ENCODE measurements at regions not wholly inside any gene's neighbourhood (a gene's known extent, or its start where the extent isn't known, plus 50 kb on each side); places are given as distances from the start of the nearest gene placed in this dataset.

DNA sequence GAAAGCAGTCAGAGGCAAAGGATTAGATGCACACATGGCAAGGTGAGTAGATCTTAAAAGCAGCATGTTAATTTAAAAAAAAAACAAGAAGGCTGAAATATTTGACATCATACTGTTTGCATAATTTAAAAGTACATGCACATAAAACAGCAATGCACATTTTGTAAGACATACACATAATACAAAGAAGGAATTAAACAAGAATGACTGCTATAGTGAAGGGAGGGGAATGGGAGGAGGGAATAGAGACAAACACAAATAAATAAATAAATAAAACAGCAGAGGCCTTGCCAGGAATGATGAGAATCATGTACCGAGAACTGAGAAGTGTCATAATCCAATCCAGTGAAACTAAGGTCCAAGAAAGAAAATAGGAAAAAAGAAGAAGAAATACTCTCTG, 486.2 kb upstream of the API5 start:
- no peaks in the 10 kb centered on the region for H3K36me3 ChIP-seq (ENCODE audit: control insufficient read depth, insufficient read depth, low read length)
- TF ChIP-seq, protein P1, sequence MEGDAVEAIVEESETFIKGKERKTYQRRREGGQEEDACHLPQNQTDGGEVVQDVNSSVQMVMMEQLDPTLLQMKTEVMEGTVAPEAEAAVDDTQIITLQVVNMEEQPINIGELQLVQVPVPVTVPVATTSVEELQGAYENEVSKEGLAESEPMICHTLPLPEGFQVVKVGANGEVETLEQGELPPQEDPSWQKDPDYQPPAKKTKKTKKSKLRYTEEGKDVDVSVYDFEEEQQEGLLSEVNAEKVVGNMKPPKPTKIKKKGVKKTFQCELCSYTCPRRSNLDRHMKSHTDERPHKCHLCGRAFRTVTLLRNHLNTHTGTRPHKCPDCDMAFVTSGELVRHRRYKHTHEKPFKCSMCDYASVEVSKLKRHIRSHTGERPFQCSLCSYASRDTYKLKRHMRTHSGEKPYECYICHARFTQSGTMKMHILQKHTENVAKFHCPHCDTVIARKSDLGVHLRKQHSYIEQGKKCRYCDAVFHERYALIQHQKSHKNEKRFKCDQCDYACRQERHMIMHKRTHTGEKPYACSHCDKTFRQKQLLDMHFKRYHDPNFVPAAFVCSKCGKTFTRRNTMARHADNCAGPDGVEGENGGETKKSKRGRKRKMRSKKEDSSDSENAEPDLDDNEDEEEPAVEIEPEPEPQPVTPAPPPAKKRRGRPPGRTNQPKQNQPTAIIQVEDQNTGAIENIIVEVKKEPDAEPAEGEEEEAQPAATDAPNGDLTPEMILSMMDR (IDR thresholded peaks at IDR 0.05), result no peak
- H3K27ac ChIP-seq, result no peak overlapping the region

DNA sequence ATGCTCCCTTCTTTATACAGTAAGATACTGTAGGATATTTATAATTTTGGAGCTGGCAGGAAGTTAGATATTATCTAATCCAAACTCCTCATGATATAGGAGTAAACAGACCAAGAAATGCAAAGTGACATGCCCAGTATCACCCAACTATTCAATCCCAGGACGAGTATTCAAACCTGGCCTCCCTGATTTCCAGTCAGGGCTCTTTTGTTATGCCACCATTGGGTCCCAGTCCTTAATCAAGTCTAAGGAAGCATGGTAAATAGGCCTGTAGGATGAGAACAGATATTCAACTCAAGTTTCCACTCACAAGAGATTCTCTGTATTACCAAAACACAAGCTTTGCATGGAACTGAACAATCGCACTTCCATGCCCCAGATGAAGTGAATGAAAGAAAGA, 484.0 kb upstream of the API5 start:
- H3K27ac ChIP-seq, result no peak overlapping the region
- no peak overlapping the region for H3K4me2 ChIP-seq (ENCODE audit: low read length)
- no peak overlapping the region for H3K4me3 ChIP-seq (ENCODE audit: low read depth, low read length)
- H3K9ac ChIP-seq, result no peak overlapping the region
- H3K27me3 ChIP-seq (ENCODE audit: control insufficient read depth, insufficient read depth, low read length), result no peaks in the 10 kb centered on the region
- no peaks in the 10 kb centered on the region for H3K79me2 ChIP-seq
- no peaks in the 10 kb centered on the region for H3K36me3 ChIP-seq (ENCODE audit: control insufficient read depth, insufficient read depth, low read length)
- TF ChIP-seq, protein P1 (IDR thresholded peaks at IDR 0.05), result no peak
- no peaks in the 10 kb centered on the region for H3K9me3 ChIP-seq (ENCODE audit: control insufficient read depth, low read length)
- H3K4me1 ChIP-seq, result no peaks in the 10 kb centered on the region
- H2AFZ ChIP-seq, result no peak overlapping the region

More for the DNA sequence above, 486.2 kb upstream of the API5 start:
- Histone ChIP-seq H3K27me3 (ENCODE audit: control insufficient read depth, insufficient read depth, low read length) (no peaks in the 10 kb centered on the region), H3K4me1 (no peaks in the 10 kb centered on the region), H3K4me3 (ENCODE audit: low read depth, low read length) (no peak overlapping the region), H3K4me2 (ENCODE audit: low read length) (no peak overlapping the region), H3K9ac (no peak overlapping the region), H2AFZ (no peak overlapping the region), H3K79me2 (no peaks in the 10 kb centered on the region), H3K9me3 (ENCODE audit: control insufficient read depth, low read length) (no peaks in the 10 kb centered on the region)

DNA sequence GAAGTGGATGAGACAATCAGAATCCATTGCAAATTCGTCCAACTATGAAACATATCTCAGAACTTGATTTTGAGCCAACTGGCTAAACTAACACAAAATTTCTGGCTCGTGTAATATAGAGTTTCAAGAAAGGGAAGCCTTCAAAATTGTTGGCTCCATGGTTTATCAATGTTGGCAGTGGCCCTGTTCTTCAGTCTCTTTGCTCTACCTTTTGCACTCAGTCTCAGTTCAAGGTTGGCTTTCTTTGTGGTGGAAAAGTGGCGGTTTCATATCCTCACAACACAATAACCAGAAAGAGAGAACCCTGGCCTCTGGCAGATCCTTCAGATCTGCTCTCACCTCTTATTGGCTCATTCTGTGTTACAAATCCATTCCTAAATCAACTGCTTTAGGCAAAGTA, 473.8 kb upstream of the API5 start:
- Histone ChIP-seq H3K79me2 (no peaks in the 10 kb centered on the region), H3K36me3 (ENCODE audit: control insufficient read depth, insufficient read depth, low read length) (no peaks in the 10 kb centered on the region), H2AFZ (no peak overlapping the region), H3K9me3 (ENCODE audit: control insufficient read depth, low read length) (no peaks in the 10 kb centered on the region), H3K4me3 (ENCODE audit: low read depth, low read length) (no peak overlapping the region), H3K27ac (no peak overlapping the region), H3K9ac (no peak overlapping the region), H3K4me2 (ENCODE audit: low read length) (no peak overlapping the region), H3K27me3 (ENCODE audit: control insufficient read depth, insufficient read depth, low read length) (no peaks in the 10 kb centered on the region), H3K4me1 (no peaks in the 10 kb centered on the region)
- TF ChIP-seq, protein P1 (IDR thresholded peaks at IDR 0.05), result no peak

DNA sequence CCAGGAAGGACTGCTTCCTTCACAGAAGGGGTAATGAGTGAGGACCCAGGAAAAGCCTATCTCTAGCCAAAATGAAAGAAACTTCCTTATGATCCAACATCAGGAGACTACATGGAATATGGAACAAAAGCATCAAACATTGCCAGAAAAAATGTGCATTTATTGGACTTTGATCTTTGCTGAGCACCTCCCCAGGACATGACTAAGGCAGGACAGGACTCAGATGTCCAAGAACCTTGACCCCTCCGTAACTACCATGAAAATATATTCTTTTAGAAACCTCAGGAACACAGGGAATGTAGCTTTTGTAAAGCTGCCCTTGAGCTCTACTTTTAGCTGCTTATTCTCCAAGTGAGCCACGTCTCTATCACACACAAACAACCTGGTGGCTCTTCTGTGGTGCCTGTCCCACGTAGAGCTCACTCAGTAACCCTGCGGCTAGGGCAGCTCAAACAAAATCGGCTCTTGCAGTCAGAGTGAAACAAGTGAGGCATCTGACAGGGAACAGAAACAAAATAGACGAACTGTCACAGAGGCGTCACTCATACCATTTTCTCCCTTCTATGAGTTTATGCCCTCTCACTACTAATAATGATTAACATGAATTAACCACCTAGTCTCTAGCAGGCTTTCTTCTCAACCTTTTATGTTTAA, 471.5 kb upstream of the API5 start:
- H3K9me3 ChIP-seq (ENCODE audit: control insufficient read depth, low read length), result no peaks in the 10 kb centered on the region
- TF ChIP-seq, protein P1 (IDR thresholded peaks at IDR 0.05), result no peak
- no peak overlapping the region for H3K4me2 ChIP-seq (ENCODE audit: low read length)
- no peaks in the 10 kb centered on the region for H3K36me3 ChIP-seq (ENCODE audit: control insufficient read depth, insufficient read depth, low read length)
- H3K9ac ChIP-seq, result no peak overlapping the region
- no peaks in the 10 kb centered on the region for H3K4me1 ChIP-seq
- no peak overlapping the region for H3K4me3 ChIP-seq (ENCODE audit: low read depth, low read length)
- H3K79me2 ChIP-seq, result no peaks in the 10 kb centered on the region
- H3K27ac ChIP-seq, result no peak overlapping the region
- H3K27me3 ChIP-seq (ENCODE audit: control insufficient read depth, insufficient read depth, low read length), result no peaks in the 10 kb centered on the region
- no peak overlapping the region for H2AFZ ChIP-seq

DNA sequence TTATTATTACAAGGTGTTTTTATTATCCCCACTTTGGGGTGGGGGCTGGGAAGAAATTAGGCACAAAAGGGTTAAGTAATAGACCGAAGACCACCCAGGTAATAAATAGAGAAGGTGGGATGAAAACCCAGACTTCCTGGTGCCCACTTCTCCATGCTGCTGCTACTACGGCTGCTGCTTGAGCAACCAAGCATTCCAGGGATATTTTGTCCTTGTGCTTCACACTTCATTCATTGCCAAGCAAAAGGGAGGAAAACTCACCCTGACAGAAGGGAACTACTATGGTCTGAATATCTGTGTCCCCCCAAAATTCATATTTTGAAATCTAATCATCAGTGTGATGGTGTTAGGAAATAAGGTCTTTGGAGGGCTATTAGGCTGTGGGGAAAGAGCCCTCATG, 470.9 kb upstream of the API5 start:
- H3K9me3 ChIP-seq (ENCODE audit: control insufficient read depth, low read length), result no peaks in the 10 kb centered on the region
- no peak overlapping the region for H2AFZ ChIP-seq
- H3K36me3 ChIP-seq (ENCODE audit: control insufficient read depth, insufficient read depth, low read length), result no peaks in the 10 kb centered on the region
- no peak overlapping the region for H3K4me3 ChIP-seq (ENCODE audit: low read depth, low read length)
- H3K9ac ChIP-seq, result no peak overlapping the region
- no peaks in the 10 kb centered on the region for H3K27me3 ChIP-seq (ENCODE audit: control insufficient read depth, insufficient read depth, low read length)
- no peak overlapping the region for H3K4me2 ChIP-seq (ENCODE audit: low read length)
- TF ChIP-seq, protein P1 (IDR thresholded peaks at IDR 0.05), result no peak
- H3K4me1 ChIP-seq, result no peaks in the 10 kb centered on the region
- H3K79me2 ChIP-seq, result no peaks in the 10 kb centered on the region
- no peak overlapping the region for H3K27ac ChIP-seq

All from parathyroid adenoma (tissue), 2 donors.